Mesendoderm (in vitro differentiated cells): ENCODE measurements at regions not wholly inside any gene's neighbourhood (a gene's known extent, or its start where the extent isn't known, plus 50 kb on each side); places are given as distances from the start of the nearest gene placed in this dataset.

ENCODE experiments used
- DNase-seq: peaks from one replicate; pipeline ENCODE4 v3.0.0; 2013
- H2AK5ac ChIP-seq: 2 replicates; pipeline ENCODE4 v1.6.1; 2013; ENCODE audit warnings: low read length, inconsistent platforms
- H2BK120ac ChIP-seq: 2 replicates; pipeline ENCODE4 v1.6.1; 2013; ENCODE audit warnings: low read depth, mild to moderate bottlenecking, low read length, moderate library complexity, mixed read lengths
- H2BK15ac ChIP-seq: replicated peaks from 2 replicates; pipeline ENCODE4 v1.6.1; 2013; ENCODE audit warnings: low read depth, mild to moderate bottlenecking, moderate library complexity
- H2BK5ac ChIP-seq: 2 replicates; pipeline ENCODE4 v1.6.1; 2013; ENCODE audit warnings: low read length, inconsistent platforms
- H3K18ac ChIP-seq: 2 replicates; pipeline ENCODE4 v1.6.1; 2013; ENCODE audit warnings: mild to moderate bottlenecking, low read length, mixed read lengths
- H3K23ac ChIP-seq: one replicate; pipeline ENCODE4 v1.6.1; 2013; ENCODE audit warnings: low read length
- H3K27ac ChIP-seq: 2 replicates; pipeline ENCODE4 v1.5.1; 2013; ENCODE audit warnings: low read depth, mild to moderate bottlenecking, inconsistent platforms, low read length, moderate library complexity
- H3K27me3 ChIP-seq: 2 replicates; pipeline ENCODE4 v1.6.1; 2013; ENCODE audit warnings: low read length, control low read depth, mild to moderate bottlenecking, inconsistent platforms; ENCODE audit not compliant: insufficient read depth, poor library complexity
- H3K36me3 ChIP-seq: 2 replicates; pipeline ENCODE4 v1.6.1; 2013; ENCODE audit warnings: low read length, inconsistent platforms; ENCODE audit not compliant: control insufficient read depth, insufficient read depth
- H3K4ac ChIP-seq: one replicate; pipeline ENCODE4 v1.6.1; 2013; ENCODE audit warnings: low read depth, mild to moderate bottlenecking, low read length, moderate library complexity
- H3K4me1 ChIP-seq: 2 replicates; pipeline ENCODE4 v1.6.1; 2013; ENCODE audit warnings: low read depth, low read length, inconsistent platforms; ENCODE audit not compliant: control insufficient read depth
- H3K4me2 ChIP-seq: 2 replicates; pipeline ENCODE4 v1.6.1; 2013; ENCODE audit warnings: low read length
- H3K4me3 ChIP-seq: 2 replicates; pipeline ENCODE4 v1.5.1; 2013; ENCODE audit warnings: mild to moderate bottlenecking, low read length
- H3K56ac ChIP-seq: one replicate; pipeline ENCODE4 v1.6.1; 2013; ENCODE audit warnings: low read length
- H3K79me1 ChIP-seq: 2 replicates; pipeline ENCODE4 v1.6.1; 2013; ENCODE audit warnings: low read length, inconsistent platforms
- H3K79me2 ChIP-seq: 2 replicates; pipeline ENCODE4 v1.6.1; 2013; ENCODE audit warnings: mild to moderate bottlenecking, low read length; ENCODE audit not compliant: control insufficient read depth, insufficient read depth
- H3K9ac ChIP-seq: 2 replicates; pipeline ENCODE4 v1.6.1; 2013; ENCODE audit warnings: low read length, inconsistent platforms
- H4K5ac ChIP-seq: one replicate; pipeline ENCODE4 v1.6.1; 2013; ENCODE audit warnings: low read length
- H4K8ac ChIP-seq: one replicate; pipeline ENCODE4 v1.6.1; 2013; ENCODE audit warnings: low read depth, mild to moderate bottlenecking, control low read depth, low read length, moderate library complexity
- WGBS: extraction: QIAGEN DNeasy Blood & Tissue Kit; methylation state at CpG from one replicate; pipeline ENCODE4 v1.1.7; 2013; ENCODE audit warnings: low lambda C conversion rate, missing lambda C conversion rate; ENCODE audit not compliant: insufficient coverage; ENCODE audit errors: extremely low coverage; 5-methylcytosine and 5-hydroxymethylcytosine counted together

DNA sequence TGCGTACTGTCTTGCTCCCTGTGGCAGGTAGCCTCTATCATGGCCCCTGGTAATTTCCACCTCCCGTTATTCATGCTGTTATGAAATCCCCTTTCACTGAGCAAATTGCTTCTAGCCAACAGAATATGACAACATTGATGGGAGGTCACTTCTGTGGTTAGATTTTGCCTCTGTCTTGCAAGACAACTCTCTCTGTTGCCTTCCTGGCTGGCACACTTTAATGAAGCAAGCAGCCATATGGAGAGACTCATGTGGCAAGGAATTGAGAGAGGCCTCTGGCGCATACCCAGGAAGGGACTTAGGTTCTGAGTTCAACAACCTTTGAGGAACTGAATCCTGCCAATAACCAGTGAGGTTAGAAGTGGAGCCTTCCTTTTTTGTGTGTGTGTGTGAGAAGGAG lies 51.8 kb upstream of the GPRC5B start:
- H4K8ac ChIP-seq = no peak overlapping the region
- no peak overlapping the region for H3K27ac ChIP-seq
- no peak overlapping the region for H3K4me3 ChIP-seq
- no peaks in the 10 kb centered on the region for H3K79me2 ChIP-seq
- H3K4ac ChIP-seq = no peak overlapping the region
- H3K23ac ChIP-seq = no peak overlapping the region
- no peak overlapping the region for H2BK15ac ChIP-seq
- no peak overlapping the region for H2BK5ac ChIP-seq
- no peak for DNase-seq
- H4K5ac ChIP-seq = no peak overlapping the region
- H3K4me2 ChIP-seq = no peak overlapping the region
- H3K18ac ChIP-seq = no peak overlapping the region
- H3K56ac ChIP-seq = no peak overlapping the region
- H3K9ac ChIP-seq = no peak overlapping the region
- no peaks in the 10 kb centered on the region for H3K27me3 ChIP-seq
- no peak overlapping the region for H2BK120ac ChIP-seq
- WGBS = no CpG with 5 or more reads among the region's 3 CpGs
- no peak overlapping the region for H2AK5ac ChIP-seq
- no peaks in the 10 kb centered on the region for H3K79me1 ChIP-seq
- H3K4me1 ChIP-seq = no peaks in the 10 kb centered on the region
- no peaks in the 10 kb centered on the region for H3K36me3 ChIP-seq

DNA sequence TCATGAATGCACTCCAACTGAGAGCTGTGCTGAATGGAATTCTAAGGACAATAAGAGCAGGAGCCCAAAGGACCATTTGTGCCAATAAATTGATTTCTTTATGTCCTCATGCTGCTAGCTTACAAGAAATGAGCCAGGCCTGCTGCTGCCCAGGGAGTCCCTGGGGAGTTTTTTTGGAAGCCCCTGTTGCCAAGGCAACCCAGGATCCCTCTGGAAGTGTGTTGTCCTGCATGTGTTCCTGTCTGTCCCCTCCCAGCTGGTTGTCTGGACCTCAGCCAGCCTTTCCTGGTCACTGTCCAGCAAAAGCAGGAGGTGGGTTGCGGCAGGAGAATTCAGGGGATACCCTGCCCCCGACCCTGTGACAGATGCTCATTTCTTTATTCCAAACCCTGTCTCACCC lies 51.0 kb upstream of the GPRC5B start:
- no peak overlapping the region for H2BK5ac ChIP-seq
- no peaks in the 10 kb centered on the region for H3K79me2 ChIP-seq
- no peak overlapping the region for H3K18ac ChIP-seq
- no peak overlapping the region for H3K27ac ChIP-seq
- H3K27me3 ChIP-seq = no peaks in the 10 kb centered on the region
- H3K4me3 ChIP-seq = no peak overlapping the region
- no peaks in the 10 kb centered on the region for H3K79me1 ChIP-seq
- no peak for DNase-seq
- no peaks in the 10 kb centered on the region for H3K4me1 ChIP-seq
- H3K56ac ChIP-seq = no peak overlapping the region
- no CpG with 5 or more reads among the region's 2 CpGs for WGBS
- no peak overlapping the region for H2BK120ac ChIP-seq
- no peak overlapping the region for H3K23ac ChIP-seq
- H3K4ac ChIP-seq = no peak overlapping the region
- H4K8ac ChIP-seq = no peak overlapping the region
- no peak overlapping the region for H4K5ac ChIP-seq
- H3K36me3 ChIP-seq = no peaks in the 10 kb centered on the region
- no peak overlapping the region for H3K9ac ChIP-seq
- no peak overlapping the region for H2BK15ac ChIP-seq
- H2AK5ac ChIP-seq = no peak overlapping the region
- H3K4me2 ChIP-seq = no peak overlapping the region
